Right forelimb (tissue), 1 donor: ENCODE measurements at regions not wholly inside any gene's neighbourhood (a gene's known extent, or its start where the extent isn't known, plus 50 kb on each side); places are given as distances from the start of the nearest gene placed in this dataset.
"Not testable (repeated sequence)": the region's sequence is repeated elsewhere in the genome, so short reads cannot be mapped to it uniquely, and the experiment has no call there.

Experiments
- DNase-seq: peaks from one replicate; pipeline ENCODE4 v3.0.0-alpha.2; 2018

DNA sequence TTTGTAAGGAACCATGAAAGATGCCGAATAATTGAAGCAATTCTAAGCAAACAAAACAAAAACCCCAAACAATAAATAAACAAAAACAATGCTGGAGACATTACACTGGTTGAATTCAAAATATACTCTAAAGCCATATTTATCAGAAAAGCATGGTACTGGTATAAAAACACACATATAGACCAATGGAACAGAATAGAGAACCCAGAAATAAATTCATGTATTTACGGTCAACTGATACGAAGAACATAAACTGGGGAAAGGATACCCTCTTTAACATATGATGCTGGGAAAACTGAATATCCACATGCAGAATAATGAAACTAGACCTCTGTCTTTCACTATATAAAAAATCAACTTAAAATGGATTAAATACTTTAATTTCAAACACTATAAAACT lies 214.3 kb upstream of the PDZRN3 start:
- no peak for DNase-seq

DNA sequence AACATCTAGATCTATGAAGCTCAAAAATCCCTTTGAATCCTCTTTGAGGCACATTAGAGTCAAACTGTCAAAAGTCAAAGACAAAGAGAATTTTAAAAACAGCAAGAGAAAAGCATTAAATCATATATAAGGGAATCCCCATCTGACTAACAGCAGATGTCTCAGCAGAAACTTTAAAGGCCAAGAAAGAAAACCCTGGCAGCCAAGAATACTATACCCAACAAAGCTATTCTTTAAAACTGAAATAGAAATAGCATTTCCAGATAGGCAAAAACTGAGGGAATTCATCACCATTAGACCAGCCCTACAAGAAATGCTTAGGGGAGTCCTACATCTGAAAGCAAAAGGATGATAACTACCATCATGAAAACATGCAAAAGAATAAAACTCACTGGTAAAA lies 211.2 kb upstream of the PDZRN3 start:
- no peak for DNase-seq

DNA sequence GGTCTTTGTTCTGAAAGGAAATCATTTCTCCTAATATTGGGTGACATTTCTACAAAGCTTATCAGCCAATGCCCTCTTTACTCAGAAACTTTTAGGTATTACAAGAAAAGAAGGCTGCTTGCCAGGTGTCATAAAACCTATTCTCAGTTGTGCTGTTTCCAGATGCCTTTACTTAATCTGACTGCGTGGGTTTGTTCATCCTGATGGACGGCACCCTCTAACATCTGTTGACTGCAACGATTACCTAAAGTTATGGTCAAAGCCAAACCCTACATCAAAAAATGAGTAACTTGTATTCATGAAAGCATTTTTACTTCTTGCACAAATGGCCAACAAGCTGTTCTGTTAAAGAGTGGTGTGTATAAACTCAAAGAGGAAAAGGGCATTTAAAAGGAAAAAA lies 207.7 kb upstream of the PDZRN3 start:
- no peak for DNase-seq

DNA sequence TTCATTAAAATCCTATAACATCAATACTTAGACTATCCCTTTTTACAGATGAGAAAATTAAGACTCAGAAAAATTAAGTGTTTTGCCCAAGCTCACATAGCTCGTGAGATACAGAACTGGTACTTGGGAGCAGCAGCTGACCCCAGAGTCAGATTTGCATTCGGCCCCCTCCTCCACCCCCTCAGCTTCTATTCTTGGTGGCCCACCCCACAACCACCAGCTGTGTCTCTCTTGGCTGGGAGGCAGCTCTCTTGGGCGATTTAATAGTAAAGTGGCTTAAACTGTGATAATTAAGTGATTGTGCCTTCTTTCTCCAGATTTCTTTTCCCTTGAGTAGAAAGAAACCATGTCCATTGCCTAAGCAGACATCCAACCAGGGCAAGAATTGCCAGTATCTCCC lies 203.6 kb upstream of the PDZRN3 start:
- DNase-seq: no peak

DNA sequence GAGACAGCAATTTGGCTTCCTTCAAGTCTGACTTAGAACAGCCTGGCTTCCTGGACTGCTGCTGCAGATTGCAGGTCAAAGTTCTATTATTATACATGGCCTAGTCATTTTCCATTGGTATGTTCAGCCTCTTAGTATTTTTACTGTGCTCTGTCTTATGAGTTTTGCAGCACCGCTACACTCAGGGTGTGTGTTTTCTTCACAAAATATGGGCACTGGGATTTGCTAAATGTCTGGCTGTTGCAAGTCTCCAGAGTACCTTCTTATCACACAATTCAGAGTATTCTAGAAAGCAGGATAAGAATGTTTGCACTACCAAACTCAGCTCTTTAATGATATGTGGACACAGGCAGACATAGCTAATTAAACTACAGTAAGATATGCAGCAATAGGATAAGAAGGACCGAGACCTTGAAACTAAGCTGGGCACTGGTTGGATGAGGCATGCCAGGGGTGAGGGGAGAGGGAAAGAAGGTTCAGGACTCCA lies 203.0 kb upstream of the PDZRN3 start:
- DNase-seq: no peak

DNA sequence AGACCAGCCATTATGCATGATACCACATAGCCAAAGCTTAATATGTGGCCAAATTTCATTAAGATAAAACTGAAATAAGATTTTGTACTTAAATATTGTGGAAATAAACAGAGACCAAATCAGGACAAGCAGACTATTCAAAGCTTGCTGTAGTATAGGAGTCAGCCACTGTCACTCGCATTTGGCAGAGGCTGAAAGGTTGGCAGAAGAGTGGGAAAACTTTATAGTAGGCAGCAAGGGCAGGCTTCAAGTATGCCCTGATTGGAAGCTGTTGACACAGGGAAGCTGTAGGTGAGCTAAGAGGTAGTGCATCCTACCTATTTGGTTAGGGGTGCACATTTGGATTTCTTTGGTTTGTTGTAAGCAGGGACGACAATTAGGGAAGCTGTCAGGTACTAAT lies 202.5 kb upstream of the PDZRN3 start:
- no peak for DNase-seq

DNA sequence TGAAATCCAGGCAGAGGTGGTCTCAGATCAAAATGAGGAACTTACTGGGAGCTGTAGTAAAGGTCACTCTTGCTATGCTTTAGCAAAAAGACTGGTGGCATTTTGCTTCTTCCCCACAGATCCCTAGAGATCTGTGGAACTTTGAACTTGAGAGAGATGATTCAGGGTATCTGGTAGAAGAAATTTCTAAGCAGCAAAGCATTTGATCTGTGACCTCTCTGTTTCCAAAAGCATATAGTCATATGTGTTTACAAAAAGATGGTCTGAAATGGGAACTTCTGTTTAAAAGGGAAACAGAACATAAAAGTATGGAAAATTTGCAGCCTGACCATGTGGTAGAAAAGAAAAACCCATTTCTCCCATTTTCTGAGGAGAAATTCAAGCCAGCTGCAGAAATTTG lies 196.2 kb upstream of the PDZRN3 start:
- DNase-seq: not testable (repeated sequence)

DNA sequence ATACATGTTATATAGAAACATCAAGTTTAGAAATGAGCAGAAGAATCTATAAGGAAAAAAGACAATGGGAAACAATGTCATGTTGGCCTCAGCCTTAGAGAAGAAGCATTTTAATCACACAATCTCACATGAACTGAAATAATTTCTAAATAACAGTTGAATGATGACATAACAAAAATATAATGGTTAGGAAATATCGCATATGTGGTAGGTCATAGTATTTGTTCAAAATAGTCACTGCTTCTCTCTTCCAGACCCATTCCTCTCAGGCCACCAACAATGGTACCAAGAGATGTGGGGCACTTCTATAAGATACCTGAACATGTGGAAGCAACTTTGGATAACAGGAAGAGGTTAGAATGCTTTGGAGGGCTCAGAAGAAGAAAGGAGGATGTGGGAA lies 195.7 kb upstream of the PDZRN3 start:
- no peak for DNase-seq

DNA sequence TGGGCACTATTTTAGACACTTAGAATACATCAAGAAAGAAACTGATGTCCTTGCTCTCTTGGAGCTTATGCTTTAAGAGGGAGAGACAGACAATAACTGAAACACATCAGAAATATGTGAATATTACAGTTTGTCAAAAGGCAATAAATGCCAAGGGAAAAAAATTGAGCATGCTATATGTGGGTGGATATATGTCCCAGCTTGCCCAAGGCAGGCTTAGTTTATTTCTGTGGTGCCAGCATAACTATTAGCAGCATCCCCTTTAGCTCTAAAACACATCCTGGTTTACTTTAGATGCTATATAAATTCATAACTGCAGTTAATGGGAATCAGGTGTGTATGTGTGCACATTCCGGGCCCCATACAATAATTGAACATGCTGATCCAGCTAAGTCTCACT lies 191.2 kb upstream of the PDZRN3 start:
- DNase-seq: no peak

DNA sequence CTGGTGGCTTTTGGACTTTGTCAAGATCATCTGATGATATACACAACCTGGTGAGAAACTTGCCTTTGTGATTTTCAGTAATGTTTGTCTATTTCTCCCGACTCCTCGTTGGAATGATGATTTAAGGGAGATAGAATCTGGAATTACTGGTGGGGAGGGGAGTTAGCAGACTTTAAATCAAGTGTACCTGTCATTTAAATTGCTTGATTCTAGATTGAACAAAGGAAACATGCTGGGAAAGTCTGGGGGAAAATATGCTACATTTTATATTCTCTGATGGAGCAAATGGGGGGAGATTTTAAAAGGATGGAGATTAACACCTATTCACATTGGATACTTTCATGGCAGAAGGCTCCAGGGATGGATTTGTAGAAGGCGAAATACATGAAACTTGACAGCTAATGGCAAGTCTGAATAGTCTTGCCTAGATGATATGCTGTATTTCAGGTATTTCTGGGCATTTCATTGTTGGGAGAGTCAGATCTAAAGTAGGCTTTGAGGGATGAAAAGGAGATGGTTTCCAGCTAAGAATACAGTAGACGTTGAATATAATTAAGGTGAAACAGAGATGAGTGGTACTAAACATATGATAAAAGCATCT lies 189.1 kb upstream of the PDZRN3 start:
- DNase-seq: no peak

DNA sequence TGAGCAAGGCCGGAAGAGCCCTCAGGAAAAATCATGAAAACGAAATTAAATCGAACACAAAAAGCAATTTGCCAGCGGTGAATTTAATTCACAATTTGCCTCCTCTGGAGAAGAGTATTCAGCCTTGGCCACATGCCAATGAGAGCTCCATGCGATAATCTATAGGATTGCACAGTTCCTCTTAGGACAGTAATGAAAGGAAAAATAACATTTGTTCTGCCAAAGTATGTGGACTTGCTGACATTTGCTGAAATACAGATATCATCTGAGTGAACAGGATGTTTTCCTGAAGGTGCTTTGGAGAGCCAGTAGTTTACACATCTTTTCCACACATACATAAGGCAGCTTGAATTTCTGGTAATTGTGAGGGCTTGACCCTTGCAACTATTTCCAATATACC lies 188.6 kb upstream of the PDZRN3 start:
- DNase-seq: peak; percentile 56

DNA sequence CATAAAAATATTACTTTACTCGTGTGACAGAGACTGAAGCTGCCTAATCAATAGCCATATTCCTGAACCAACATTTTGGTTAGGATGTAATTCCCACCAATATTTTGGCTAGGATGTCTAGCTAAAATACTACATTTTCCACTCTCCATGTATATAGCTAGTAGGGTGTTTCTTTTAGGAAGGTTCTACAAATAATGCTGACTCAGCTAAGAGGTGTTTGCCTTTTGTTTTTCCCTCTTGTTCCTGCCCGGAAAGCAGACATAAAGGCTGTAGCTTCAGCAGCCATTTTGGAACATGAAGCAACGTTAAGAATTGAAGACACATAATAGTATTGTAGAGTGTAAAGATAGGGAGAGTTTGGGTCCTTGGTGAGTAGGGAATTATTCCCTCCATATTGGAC lies 187.3 kb upstream of the PDZRN3 start:
- DNase-seq: no peak

DNA sequence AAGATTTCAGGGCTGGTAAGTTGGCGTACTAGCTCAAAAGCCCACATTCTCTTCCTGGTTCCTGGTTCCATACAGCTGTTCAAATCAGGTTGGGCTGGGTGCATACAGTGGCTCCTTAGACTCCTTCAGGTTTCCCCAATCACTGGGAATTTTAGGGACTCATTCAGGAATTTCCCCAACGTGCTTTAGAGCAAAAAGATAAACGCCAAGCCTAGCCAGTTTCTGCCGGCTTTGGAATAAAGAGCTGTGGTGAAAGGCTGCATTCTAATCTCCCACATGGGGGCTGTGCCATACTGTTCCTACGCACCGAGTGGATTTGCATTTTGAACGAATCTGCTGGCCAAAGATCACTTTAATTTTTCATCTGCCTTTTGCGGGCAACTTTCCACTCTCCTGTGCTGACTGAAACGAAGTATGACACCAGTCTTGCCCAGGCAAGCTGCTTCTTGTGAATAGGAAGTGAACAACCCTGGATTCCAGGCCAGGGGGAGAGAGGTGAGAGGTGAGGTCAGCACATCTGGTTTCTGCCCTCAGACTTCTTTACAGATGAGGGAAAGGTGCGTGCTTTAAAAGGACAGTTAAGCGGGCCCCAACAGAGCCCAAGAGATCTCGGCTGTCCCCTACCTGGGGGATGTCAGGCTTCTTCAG lies 184.2 kb upstream of the PDZRN3 start:
- DNase-seq: no peak

DNA sequence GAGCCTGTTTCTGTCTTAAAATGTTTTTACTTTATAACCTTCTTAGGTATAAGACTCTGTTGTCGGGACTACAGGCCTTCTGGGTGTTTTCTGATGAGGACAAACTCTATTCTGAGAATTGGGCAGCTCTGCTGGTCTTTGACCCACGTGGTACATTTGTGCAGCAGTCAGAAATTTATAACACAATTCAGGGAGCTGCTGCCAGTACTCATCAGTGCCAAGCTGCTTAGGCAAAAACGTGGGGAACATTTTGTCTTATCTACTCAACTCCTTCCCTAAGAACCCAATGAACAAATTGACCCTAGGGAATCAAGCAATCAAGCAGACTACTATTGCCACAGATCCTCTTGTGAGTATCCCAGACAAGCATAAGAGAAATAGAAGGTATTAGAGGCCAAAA lies 180.7 kb upstream of the PDZRN3 start:
- no peak for DNase-seq

DNA sequence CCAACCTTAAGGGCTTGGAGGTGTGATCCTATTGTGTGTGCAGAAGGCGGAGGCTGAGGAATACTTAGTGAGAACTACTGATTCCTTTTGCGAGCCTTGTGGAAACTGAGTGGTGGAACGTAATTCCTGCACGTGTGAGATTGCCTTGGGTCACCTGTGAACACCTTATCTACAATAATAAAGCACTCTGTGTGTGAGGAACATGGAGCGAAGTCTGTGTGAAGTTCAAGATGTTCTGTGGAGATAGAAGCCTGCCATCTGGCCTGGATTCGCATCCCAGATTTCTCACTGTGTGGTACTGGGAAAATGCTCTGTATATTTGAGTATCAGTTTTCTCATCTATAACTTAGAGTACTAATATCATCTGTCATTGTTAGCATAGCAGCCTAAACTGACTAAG lies 179.5 kb upstream of the PDZRN3 start:
- DNase-seq: no peak

DNA sequence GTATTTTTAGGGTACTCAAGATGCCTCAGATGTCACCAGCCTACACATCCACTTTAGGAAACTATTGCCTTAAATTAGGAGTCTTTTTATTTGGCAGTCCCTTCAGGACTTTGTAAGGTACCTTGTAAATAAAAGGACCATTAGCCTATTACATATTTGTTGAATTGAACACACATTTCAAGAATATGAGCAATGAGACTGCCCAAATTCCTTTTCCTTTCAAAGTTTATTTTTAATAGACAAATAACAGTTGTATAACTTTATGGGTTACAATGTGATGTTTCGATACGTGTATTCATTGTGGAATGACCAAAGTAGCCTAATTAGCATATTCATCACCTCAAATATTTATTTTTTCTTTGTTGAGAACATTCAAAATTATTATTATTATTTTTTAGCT lies 176.7 kb upstream of the PDZRN3 start:
- DNase-seq: no peak

DNA sequence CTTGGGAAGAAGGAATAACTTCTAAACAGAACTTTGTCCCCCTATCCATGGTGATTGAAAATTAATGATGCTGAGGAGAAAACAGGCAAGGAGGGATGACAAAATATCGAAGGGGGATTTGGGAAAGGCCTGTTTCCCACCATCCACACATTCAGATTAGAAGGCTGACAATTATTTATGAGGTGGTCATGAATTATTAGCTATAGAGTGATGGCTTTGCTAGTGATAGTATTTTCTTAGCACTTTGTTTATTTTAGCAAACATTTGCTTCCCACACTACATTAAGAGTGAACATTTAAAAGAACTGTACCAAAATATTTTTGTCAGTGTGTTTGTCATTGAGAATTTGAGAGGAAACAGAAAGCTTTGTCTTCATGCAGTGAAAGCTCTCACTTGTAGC lies 172.6 kb upstream of the PDZRN3 start:
- no peak for DNase-seq

DNA sequence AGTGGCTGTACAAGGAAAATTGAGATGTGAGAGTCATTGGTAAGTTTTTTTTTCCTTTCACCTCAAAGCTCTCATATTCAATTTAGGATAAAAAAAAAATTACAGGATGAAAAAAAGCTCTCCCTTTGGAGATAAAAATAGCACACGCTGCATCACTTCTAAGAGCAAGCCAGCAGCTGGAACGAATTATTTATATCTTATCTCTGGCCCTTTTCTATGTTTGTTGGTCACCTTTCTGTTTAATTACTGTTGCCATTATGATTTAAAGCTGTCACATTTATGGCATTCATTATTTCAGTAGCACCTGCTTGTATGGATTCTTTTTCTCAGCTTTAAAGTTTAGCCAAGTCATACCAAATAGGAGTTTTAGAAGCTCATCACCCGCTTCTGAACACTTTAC lies 171.6 kb upstream of the PDZRN3 start:
- no peak for DNase-seq

DNA sequence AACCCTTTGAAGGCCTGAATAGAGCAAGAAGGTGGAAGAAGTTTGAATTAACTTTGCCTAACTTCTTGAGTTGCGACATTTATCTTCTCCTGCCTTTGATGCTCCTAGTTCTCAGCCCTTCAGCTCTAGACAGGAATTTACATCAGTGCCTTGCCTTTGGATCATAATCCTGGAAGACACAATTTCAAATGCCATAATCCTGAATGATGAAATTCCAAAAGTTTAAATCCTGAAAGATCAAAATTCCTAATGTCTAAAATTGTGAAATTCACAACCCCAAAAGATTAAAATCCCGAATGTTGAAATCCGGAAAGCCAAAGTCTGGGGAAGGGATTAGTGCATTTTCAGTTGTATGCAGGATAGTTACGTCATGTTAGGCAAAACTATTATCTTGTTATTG lies 166.6 kb upstream of the PDZRN3 start:
- no peak for DNase-seq

DNA sequence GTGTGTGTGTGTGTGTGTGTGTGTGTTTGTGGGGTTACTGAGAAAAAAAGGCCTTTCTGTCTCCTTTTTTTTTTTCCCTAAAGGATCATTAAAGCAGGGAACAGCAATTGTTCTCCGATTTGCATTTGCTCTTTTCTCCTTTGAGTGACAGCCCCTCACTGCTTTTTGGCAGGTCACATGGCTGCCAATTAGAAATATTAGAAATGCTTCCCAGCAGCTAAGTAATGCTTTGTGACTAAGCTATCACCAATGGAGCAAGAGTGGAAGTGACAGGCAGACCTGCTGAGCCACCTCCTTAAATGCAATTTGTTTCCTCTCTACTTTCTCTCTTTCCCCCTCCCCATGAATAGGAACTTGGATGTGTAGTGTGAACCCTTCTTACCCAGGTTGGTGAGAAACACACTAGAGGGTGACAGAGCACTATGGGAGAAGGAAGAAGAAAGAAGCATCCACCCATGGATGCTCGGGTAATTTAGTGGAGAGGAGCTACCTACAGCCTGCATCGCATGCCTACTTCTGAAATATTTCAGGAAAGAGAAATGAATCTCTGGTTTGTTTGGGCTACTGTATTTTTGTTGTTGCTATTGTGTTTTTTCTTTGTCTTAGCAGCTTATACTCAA lies 165.2 kb upstream of the PDZRN3 start:
- no peak for DNase-seq

DNA sequence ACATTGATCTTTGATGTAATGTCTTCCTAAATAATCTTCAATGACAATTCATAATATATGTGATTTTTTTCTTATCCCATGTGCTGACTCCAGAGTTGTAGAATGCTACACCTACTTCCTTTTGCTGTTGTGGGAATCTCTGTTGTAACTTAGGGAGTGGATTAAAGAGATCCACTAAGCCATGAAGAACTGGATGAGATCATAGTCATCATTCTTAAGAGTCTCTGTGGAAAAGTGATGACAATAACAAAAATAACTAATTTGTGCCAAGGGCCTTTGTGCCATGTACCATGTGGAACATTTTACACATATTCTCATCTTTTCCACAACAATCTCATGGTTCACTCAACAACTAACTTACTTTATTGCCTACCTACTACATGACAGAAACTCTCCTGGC lies 162.9 kb upstream of the PDZRN3 start:
- no peak for DNase-seq

DNA sequence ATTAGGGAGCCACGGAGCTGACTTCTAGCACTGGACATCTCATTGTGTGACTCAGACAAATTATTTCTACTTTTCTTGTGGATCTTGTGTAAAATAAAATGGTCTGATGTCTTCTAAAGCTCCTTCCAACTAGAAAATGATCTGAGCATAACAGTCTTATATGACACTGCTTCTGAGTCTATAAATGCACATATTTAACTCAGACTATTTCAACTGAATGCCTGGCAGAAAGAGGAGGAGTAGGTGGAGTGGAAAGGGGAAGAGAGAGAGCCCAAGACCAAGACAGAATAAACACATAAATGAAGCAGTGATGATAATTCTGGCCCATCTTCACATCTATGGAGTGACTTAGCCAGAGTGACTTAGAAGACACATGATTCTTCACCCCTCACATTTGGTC lies 162.3 kb upstream of the PDZRN3 start:
- DNase-seq: no peak

DNA sequence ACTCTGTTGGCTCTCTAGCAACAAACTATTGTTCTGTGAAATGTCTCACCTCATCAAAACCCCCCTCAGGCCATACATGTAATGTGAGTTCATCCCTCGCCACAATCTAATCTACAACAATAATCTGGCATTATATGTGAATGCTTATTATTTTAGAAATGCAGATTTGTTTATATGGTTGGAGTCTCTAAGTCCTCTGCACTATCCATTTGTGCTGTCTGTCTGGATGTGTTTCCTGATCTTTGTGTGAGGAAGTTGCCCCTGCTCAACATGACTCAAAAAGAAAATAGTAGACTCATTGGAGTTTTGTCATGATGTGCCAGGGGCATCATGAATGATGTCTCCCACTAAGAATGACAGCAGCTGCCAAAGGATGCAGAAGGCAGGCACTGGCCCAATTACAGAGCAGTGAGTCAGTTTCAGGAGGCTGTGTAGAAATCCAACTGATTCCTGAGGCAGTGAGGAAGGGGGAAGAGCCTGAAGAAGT lies 161.6 kb upstream of the PDZRN3 start:
- DNase-seq: no peak

DNA sequence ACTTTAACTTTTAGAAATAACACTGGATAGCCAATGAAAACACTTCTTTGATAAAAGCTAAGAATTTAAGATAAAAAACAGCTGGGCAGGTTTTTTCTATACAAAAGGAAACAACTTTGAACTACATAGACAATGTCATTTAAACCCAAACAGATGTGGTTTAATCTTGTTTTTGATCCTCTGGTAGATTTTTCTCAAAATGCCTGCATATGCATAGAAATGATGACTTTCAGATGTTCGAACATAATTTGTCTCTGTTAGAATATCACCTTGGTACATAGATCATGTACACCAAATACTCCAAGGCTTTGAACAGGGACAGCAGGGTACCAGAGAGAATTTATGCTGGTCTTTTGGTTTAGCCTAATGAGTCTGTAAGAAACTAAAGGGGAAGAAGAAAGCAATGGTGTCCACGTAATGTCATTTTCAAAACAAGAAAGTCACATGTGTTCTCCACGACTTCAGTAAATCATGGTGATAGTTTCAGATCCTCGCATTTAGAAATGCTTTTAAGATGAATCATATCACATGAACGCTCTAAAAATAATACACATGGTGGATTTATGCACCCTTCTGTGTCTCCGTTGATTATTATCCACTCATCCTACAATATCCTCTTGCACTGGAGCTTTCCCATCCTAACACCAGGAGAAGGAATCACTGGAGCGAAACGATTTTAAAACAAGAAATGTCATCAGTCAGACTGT lies 160.1 kb upstream of the PDZRN3 start:
- no peak for DNase-seq
